GM21390 (cell line): ENCODE measurements at regions not wholly inside any gene's neighbourhood (a gene's known extent, or its start where the extent isn't known, plus 50 kb on each side); places are given as distances from the start of the nearest gene placed in this dataset.

Experiments
- ATAC-seq: cut with Tn5 transposase; IDR thresholded peaks from one replicate; pipeline ENCODE4 v1.9.1; 2021; ENCODE audit not compliant: unreplicated experiment

DNA sequence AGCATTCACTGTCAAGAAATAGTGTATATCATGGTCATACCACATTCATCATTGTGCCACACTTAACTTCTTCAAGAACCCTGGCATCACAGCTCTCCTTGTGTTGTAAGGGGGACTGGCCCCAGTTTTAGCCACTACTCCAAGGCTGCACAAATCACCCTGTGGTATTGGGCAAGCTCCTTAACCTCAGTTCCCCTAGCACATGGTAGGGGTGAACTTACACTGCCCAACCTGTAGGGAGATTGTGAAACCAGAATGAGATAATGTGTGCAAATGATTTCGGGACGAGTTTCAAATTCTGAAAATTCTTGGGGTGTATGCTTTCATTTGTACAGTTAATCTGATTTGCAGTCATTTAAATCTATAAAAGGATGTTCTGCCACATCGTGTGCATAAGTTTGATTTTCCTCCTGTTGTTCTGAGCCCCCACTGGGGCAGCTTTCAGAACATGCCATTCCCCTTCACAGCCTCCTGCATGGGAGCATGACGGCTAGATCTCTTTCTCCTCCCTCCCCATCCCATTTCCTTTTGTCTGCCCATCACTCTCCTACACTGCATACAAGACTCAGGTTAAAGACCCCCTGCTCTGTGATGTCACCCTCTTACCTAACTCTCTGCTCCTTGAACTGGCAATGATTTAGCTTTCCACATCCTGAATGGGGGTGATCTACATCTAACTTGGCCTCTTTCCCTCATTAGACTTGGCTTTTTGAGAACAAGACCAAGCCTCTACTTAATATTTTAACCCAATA lies 290.3 kb downstream of the CHRM3 start:
- no peak for ATAC-seq

DNA sequence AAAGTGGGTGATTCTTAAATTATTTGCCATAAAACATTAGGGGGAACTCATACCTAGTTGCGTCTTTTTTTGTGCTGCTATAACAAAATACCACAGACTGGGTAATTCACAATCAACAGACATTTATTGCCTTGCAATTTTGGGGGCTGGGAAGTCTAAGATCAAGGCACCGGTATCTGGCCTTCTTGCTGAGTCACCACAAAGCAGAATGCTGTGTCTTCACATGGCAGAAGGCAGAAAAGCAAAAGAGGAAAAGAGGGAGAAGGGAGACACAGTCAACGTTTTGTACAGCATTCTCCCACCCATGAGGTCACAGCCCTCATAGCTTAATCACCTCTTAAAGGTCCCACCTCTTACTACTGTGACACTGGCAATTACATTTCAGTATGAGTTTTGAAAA lies 291.0 kb downstream of the CHRM3 start:
- no peak for ATAC-seq

DNA sequence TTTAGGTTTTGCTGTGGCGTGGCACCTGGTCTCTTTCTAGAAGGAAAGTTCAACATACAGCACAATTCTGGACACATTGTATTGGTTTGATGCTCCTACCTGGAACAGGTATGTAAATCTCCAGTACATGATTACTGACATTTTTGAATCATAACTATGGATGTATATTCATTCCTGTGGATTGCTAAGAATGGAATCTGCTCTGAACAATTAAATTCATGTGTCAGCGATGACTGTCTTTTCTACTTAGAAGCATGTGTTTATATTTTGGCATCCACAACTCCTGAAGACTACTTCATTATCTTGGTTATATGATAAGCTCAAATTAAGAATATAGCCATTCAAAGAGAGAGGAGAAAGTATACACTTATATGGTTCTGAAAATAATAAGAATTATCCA lies 291.8 kb downstream of the CHRM3 start:
- no peak for ATAC-seq

DNA sequence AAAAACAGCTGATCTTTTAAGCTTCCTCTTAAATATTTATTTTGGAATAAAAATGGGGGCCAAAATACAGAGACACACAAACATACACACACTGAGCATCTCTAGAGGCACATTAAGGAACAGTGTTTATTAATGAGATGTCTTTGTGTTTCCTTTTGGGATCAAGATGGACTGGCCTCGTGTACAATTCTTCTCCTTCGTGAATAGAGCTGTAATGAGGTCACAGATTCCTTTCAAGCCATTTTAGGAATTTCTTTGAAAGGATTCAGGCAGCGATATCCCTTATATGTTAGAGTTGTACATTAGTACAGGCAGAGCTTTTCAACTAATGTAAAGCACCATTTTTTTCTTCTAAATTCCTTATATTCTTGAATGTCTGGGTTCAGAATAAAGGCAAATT lies 295.7 kb downstream of the CHRM3 start:
- ATAC-seq: no peak

DNA sequence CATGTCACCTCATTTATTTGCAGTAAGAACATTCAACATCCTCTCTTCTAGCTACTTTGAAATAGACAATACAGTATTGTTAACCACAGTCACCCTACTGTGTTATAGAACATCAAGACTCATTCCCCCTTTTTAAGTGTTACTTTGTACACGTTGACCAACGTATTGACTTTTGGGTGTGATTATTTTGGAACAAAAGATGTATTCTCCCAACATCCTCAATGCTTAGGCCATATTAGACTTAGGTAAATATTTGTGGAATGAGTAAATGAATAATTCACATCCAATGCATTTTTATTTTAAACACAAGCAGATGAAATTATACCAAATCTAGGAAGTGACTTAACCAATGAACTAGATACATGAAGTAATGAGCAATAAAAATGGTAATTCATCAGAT lies 296.6 kb downstream of the CHRM3 start:
- ATAC-seq: no peak

DNA sequence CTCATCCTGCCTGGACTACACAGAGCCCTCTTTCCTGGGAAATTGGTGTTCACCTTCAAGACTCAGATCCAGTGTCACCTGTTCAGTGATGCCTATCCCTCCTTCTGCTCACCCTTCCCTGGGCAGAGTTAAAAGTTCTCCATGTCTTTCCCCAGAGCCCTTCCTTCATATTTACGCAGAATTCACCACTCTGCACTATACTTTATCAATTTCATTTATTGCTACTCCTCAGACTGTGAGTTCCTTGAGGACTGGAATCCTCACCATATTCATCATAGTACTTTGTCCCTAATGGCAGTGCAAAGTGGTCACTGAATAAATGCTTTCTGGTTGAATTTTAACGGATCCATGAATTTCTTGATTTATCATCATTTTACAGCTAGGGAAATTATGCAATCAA lies 300.0 kb downstream of the CHRM3 start:
- no peak for ATAC-seq

DNA sequence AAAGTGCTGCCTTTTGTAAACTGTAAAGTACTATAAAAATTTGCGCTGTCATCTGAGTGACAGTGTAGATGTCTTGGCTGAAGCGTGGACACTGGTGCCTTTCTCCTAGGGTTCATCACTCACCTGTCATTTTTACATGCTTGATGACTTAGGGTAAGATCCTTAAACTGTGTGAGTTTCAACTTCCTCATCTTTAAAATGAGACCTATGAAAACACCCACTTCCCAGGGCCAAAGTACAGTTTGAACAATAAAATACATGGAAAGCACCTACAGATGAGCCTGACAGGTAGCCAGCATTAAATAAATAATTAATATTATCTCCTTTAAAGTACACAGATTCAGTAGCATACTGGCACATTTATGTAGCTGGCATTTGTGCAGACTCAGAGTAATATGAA lies 309.9 kb downstream of the CHRM3 start:
- ATAC-seq: no peak

DNA sequence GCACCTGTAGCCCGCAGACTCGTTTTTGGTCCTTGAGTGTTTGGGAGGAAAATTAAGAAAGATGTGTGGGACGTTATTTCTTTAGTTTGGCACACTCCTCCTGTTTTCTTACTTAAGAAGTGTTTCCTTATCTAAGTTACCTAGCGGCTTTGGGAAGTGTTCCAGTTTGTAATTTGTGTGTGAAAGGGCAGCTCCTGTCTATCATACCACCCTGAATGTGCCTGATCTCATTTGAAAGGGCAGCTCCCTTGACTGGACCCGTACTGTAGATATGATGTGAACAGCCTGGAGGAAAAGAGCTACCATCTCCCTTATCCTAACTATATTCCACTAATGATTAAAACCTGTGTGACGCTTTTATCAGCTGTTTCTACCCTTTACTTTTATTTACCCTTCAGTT lies 314.3 kb downstream of the CHRM3 start:
- no peak for ATAC-seq

DNA sequence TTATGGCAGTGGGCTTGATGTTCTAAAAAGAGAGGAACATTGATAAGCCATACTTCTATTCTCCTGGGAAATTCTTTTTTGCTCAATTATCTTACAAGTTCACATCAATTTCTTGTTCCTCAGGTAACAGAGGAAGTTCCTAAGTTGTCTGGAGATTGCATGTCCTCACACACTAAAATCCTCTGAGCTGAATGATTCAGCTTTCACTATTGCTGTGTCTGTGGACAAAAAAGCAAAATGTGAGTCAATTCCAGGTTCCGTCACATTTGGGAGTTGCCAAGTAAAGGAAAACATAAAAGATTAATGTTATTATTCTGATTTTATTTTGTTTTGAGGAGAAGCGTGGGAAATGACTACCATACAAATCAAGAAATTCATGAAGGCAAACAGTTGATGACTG lies 316.7 kb downstream of the CHRM3 start:
- no peak for ATAC-seq

DNA sequence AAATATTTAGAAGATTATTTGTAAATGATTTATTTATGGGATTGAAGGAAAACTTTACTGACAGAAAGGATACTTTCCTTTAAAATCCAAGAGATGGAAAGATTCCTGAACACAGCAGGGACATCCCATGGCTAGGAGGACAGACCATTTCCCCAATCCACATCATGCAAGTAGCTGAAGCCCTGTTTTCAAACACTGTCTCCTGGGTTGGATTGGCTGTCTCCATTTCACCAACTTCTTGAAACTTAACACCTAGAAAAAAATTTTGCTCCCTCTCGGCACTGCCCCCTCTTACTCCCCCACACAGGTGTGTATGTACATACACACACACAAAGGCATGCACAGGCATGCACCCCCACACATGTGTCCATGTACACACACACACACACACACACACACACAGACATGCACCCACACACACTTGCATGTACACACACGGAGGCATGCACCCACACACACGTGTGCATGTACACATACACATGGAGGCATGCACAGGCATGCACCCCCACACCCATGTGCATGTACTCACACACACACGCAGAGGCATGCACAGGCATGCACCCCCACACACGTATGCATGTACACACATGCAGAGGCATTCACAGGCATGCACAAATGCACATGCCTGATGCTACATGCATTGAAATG lies 320.0 kb downstream of the CHRM3 start:
- ATAC-seq: no peak

DNA sequence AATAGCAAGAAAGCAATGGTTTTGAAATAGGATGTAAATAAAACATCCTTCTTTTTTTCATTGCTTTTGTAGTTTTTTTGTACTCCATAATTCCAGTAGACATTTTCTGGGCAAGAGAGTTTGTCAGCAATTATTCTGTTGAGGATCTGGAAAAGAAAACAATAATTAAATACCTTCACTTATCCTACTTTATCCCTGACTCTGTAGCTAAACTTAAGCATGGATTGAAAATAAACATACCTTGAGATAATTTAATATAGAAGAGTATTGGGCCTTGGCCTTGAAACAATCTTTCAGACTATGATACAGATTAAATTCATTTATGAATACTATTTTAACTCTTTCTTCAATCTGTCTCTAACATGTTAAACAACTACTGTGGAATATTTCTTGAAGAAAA lies 321.2 kb downstream of the CHRM3 start:
- ATAC-seq: no peak

DNA sequence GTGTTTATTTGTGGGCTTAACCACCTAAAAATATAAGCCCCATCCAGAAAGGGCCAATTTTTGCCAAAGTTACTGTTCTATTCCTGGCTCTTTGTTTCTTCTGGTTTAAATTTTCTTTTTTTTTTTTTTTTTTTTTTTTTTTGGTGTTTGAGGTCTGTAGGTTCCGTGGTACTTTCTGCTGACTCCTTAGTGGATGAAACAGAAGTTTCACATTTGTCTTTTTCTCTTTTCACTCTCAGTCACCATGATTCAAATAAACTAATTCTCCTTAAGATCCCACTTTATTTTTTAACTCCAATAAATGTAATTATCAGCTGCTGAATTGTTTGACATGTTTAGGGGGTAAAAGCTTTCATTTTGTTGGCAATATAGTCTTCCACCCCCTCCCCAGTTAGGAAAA lies 322.3 kb downstream of the CHRM3 start:
- no peak for ATAC-seq

DNA sequence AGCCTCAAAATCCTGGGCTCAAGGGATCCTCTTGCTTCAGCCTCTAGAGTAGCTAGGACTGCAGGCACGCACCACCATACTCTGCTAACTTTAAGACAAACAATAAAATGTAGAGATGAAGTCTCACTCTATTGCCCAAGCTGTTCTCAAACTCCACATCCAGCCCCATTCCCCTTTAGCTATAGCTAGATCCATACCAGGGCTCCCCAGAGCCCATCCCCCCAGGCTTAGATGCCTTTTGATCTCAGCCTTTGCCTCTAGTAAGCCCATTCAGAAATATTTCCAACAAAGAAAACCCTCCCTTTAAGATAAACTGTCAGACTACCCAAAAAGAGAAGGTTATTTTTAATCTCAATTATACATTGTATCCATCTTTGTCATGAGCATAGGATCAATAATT lies 325.4 kb downstream of the CHRM3 start:
- no peak for ATAC-seq

DNA sequence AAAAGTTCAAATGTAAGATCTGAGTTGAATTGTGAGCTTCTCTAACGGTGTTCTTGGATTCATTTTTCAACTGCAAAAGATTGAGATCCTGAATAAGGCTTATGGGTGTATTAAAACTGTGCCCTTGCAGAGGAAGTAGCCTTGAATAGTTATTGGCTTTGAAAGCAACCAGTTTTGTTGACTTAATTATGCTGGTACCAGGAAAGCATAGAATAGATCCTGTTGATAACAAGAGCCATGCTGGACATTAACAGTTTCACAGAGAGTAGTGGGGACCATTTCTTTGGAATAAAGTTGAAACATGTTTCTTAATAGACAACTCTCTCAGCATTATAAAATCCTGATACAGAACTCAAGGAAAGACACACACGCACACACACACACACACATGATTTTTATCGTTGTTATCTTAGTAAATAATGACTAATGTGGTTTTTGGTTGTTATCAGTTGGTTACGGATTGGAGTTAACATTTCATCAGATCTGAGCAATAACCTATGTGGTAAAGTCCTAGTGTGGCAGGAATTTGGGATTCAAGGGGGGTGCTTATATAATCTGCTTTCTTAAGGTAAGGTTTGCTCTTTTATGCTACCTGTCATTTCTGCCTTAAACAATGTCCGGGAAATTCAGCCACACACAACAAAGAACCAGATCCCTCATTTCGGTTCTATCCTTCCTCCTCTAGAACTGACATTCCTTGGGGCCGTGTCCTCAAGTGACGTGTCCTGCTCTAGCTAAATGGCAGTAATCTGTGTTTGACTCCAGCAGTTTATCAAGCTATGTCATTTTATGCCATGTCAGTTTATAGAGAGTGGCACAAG lies 330.9 kb downstream of the CHRM3 start:
- no peak for ATAC-seq

DNA sequence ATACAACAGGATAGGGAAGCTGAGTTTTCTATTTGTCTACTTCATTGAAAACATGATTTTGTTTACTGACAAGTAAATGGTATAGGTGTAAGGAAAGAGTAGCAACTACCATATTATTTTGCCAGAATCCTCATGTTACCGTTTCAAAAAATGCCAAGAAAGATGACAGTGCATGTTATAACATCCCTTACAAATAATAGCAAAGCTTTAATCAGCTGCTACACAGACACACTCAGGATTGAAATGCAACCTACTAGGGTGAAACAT lies 331.5 kb downstream of the CHRM3 start:
- no peak for ATAC-seq

DNA sequence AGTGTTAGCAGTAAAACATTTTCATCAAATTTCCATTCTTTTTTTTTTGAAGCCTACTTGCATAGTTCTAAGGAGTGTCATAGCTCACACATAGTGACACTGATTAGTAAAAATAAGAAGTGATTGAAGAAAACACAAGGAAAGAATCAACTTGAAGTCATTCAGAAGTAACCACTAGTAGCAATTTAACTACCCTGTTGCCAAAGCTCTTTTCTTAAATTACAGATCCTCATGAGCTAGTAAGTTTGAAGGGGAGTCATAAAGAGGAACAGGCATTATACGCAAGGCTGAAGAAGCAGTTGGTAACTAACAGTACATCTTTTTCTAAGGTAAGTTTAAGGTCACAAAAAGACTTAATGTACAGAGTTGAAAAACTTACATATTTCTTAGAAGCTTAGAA lies 332.2 kb downstream of the CHRM3 start:
- ATAC-seq: no peak

DNA sequence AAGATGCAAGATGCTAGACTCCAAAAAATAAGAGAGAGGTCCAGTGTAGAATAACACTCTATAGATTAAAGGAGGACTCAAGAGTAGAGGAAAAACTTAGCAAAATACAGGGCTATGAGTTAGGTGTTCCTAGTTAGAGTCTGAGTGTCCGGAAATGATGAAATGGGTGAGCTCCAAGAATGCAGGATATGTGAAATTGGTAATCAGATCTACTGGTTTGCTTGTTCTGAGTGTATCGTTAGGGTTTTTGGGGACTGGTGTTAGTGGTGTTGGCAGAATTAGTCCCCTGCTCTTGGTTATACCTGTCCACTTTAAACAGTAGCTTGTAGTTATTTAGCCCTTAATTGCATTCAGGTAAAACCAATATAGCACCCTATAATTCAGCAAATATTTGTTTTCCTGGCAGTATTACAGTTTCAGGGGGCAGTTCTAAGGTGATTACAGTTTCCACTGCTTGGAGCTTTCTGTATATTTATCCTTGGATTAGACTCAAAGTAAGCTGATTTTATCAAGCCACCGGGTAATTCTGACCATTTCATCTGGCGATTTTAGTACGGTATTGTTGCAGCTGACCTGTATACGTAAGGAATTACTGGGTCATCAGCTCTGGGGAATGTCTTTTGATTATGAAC lies 332.7 kb downstream of the CHRM3 start:
- no peak for ATAC-seq

DNA sequence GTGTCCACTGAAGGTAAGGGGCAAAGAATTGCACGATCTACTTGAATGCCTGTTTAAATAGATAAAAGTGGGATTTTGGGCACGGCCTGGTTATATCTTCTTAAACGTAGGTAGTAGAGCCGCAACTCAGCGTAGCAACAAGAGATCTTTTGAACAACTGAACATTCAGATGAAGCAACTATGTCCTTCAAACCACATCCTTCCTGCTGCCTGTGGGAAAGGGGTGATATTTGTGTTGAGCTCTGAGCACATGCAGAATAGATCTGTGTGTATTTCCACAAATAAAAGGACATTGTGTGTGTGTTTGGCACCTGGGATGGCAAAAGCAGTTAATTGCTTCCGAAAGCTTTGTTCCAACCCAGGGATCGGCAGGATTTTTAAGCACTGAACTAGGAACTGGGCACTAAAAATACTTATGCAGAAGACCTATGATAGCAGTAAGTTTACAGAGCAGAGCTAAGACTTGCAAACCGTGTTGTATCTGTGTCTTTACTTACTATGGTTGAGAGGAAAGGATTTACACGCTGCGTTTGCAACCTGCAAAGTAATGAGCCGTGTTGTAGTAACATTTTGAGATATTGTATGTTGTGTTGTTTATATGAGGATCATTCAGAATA lies 333.4 kb downstream of the CHRM3 start:
- no peak for ATAC-seq

DNA sequence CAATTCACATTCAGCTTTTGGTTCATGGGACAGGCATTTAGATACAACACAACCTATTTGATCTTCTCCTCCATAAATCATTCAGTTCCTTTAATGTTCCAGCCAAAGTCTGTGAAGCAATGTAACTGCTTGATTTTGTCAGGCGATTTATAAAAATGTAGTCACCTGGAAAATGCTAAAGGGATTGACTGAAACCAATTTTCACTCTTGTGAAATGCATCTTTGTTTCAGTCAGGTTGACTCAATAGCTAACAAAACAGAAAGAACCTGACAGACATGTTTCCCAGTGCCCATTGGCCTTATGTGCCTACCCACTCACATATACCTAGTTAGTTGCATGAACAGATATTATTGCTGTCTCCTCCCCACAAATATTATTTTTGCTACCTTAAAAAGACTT lies 335.7 kb downstream of the CHRM3 start:
- ATAC-seq: no peak

DNA sequence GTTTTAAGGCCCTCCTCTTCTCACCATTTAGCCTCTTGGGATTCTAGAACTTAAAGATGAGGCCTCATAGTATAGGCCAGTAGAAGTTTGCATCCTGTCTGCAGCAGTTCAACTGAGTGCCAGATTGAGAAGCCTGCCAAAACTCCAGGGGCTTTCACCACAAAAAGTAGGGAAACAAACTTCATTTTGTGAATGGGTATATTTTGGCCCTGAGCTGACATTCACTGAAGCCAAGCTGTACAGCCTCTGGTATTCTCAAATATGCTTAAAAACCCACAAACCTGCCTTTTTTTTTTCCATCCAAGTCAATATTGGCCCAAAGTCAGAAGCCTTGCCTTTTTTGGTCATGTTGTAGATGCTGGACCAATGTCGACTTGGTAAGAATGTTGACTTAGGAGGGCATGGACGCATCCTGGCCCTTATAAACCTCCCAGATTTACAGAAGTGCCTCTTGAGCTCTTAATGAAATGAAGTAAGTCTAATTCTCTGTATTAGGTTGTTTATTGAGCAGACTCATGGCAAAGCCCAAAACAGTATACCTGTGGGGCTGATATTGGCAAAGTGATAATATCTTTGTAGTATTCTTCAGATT lies 337.5 kb downstream of the CHRM3 start:
- ATAC-seq: no peak

DNA sequence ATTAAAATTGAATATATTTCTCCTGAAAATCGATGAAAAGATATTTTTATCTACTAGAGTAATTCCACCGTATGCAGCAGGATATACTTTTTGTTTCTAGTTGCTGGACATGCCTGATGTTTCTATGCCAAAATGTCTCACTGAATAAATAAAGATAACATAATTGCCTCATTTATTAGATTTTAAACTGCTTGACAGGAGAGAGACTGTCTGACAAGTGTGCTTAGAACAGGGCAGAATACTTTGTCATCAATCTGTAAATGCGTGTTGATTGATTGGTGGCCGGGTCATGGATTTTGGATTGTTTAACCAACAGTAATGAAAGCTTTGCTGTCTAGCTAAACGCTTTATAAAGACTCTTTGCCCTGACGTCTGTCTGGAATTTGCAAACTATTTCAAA lies 339.0 kb downstream of the CHRM3 start:
- ATAC-seq: no peak
